Uterus (tissue), 2 donors: ENCODE measurements at regions not wholly inside any gene's neighbourhood (a gene's known extent, or its start where the extent isn't known, plus 50 kb on each side); places are given as distances from the start of the nearest gene placed in this dataset.

Experiments used
- POLR2A ChIP-seq, 2 donors: fragments of 450-650 bp; IDR thresholded peaks; one replicate each; pipeline ENCODE4 v1.6.1; 2016; ENCODE audit warnings: antibody characterized with exemption in 2 of 2, mild to moderate bottlenecking in 1 of 2, moderate library complexity in 1 of 2
- TF ChIP-seq, protein P1 (sequence below), 4 experiments: fragments of 200-600 bp in 2 of 4; fragments of 450-650 bp in 2 of 4; sonication (generic) in 2 of 4; IDR thresholded peaks; one replicate each; pipeline ENCODE4 v1.5.1; 2016 to 2019; ENCODE audit warnings: antibody characterized with exemption in 4 of 4, mild to moderate bottlenecking in 2 of 4, moderate library complexity in 1 of 4

DNA sequence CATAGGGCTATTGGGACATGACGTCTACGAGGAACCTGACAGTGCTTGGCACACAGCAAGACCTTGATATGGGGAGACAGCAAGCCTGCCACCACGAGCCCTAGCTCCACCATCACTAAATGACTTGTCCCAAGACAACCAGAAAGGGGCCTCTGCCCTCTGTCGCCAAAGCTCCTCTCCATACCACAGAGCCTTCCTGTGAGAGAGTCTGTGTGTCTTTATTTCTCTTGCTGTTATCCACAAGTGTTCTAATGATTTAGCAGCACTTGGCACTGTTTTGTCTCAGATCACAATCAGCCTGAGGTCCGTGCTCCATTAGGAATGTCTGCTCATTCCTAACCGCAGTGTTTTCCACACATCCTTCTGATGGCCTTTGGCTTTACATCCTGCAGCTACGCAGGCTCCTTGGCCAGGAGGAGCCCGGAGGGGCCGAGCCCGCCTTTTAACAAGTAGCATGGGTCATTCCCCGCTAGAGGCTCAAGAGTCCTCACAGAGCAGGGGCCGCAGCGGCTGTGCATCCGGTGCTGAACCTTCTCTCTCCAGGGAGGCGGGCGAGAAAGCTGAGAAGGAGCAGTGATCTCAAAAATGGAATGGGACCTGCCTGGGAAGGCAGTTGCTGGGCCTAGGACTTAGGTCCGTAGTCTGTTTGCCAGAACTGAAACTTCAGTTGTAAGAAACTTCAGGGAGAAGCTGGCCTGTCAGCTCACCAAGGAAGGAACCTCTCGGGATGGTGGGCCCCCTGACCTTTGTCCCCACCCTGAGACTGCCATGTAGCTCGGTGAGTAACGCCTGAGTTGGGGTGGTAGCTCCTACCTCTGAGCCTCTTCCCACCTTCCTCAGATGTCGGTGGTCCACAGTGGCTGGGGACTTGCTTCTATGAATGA lies 61.1 kb upstream of the HMGB1 start:
- TF ChIP-seq, protein P1, sequence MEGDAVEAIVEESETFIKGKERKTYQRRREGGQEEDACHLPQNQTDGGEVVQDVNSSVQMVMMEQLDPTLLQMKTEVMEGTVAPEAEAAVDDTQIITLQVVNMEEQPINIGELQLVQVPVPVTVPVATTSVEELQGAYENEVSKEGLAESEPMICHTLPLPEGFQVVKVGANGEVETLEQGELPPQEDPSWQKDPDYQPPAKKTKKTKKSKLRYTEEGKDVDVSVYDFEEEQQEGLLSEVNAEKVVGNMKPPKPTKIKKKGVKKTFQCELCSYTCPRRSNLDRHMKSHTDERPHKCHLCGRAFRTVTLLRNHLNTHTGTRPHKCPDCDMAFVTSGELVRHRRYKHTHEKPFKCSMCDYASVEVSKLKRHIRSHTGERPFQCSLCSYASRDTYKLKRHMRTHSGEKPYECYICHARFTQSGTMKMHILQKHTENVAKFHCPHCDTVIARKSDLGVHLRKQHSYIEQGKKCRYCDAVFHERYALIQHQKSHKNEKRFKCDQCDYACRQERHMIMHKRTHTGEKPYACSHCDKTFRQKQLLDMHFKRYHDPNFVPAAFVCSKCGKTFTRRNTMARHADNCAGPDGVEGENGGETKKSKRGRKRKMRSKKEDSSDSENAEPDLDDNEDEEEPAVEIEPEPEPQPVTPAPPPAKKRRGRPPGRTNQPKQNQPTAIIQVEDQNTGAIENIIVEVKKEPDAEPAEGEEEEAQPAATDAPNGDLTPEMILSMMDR (IDR thresholded peaks at IDR 0.05): no peak
- TF ChIP-seq POLR2A (IDR thresholded peaks at IDR 0.05): no peak
